HepG2 (cell line): ENCODE measurements at regions not wholly inside any gene's neighbourhood (a gene's known extent, or its start where the extent isn't known, plus 50 kb on each side); places are given as distances from the start of the nearest gene placed in this dataset.
A peak's percentile ranks its signal among the peaks of the same experiment; 100 is the strongest.

ENCODE experiments used
- ARNT ChIP-seq: fragments of 450-650 bp; IDR thresholded peaks from 2 replicates; pipeline ENCODE4 v1.6.1; 2017
- ATF7-NPFF ChIP-seq: sonication (generic); formaldehyde crosslinking; IDR thresholded peaks from 2 replicates; pipeline ENCODE4 v1.8.1; 2023; ENCODE audit warnings: mild to moderate bottlenecking, low read depth, missing genetic modification reagents, moderate library complexity
- CREM ChIP-seq, 2 experiments: sonication (generic) in 1 of 2; formaldehyde crosslinking in 1 of 2; IDR thresholded peaks; 2 replicates each; pipeline versions ENCODE4 v1.4.0 to v1.6.1; 2016 to 2020; ENCODE audit warnings: antibody characterized with exemption in 1 of 2, mild to moderate bottlenecking in 1 of 2, missing genetic modification reagents in 1 of 2
- FUBP1 ChIP-seq: sonication (generic); formaldehyde crosslinking; IDR thresholded peaks from 2 replicates; pipeline ENCODE4 v1.5.1; 2020; ENCODE audit warnings: missing genetic modification reagents, mild to moderate bottlenecking, borderline replicate concordance
- HDAC2 ChIP-seq: sonication (generic); formaldehyde crosslinking; IDR thresholded peaks from 2 replicates; pipeline ENCODE4 v1.4.0; 2020; ENCODE audit warnings: missing genetic modification reagents
- IRX3 ChIP-seq: sonication (generic); formaldehyde crosslinking; IDR thresholded peaks from 2 replicates; pipeline ENCODE4 v1.8.1; 2023; ENCODE audit warnings: mild to moderate bottlenecking, low read depth, missing genetic modification reagents, borderline replicate concordance
- NRL ChIP-seq: sonication (generic); formaldehyde crosslinking; IDR thresholded peaks from 2 replicates; pipeline ENCODE4 v1.5.0; 2020; ENCODE audit warnings: missing genetic modification reagents, mild to moderate bottlenecking, moderate library complexity, borderline replicate concordance
- RAD51 ChIP-seq: fragments of 450-650 bp; IDR thresholded peaks from 2 replicates; pipeline ENCODE4 v1.6.1; 2016; ENCODE audit warnings: borderline replicate concordance
- SALL1 ChIP-seq: sonication (generic); formaldehyde crosslinking; IDR thresholded peaks from 2 replicates; pipeline ENCODE4 v1.8.0; 2022; ENCODE audit warnings: mild to moderate bottlenecking, missing genetic modification reagents
- SKIL ChIP-seq: sonication (generic); formaldehyde crosslinking; IDR thresholded peaks from 2 replicates; pipeline ENCODE4 v1.8.0; 2022; ENCODE audit warnings: missing genetic modification reagents, mild to moderate bottlenecking, moderate library complexity, borderline replicate concordance
- SMAD1 ChIP-seq: sonication (generic); formaldehyde crosslinking; IDR thresholded peaks from 2 replicates; pipeline ENCODE4 v1.4.0; 2020; ENCODE audit warnings: missing genetic modification reagents, low read depth, mild to moderate bottlenecking, borderline replicate concordance
- TEAD2 ChIP-seq: sonication (generic); formaldehyde crosslinking; IDR thresholded peaks from 2 replicates; pipeline ENCODE4 v1.9.0; 2021; ENCODE audit warnings: missing genetic modification reagents
- THAP7 ChIP-seq: sonication (generic); formaldehyde crosslinking; IDR thresholded peaks from 2 replicates; pipeline ENCODE4 v1.8.1; 2023; ENCODE audit warnings: mild to moderate bottlenecking, missing genetic modification reagents
- ZBTB44 ChIP-seq: sonication (generic); formaldehyde crosslinking; IDR thresholded peaks from 2 replicates; pipeline ENCODE4 v1.4.0; 2020; ENCODE audit warnings: missing genetic modification reagents
- ZNF512B ChIP-seq: sonication (generic); formaldehyde crosslinking; IDR thresholded peaks from 2 replicates; pipeline ENCODE4 v1.5.1; 2020; ENCODE audit warnings: missing genetic modification reagents, mild to moderate bottlenecking, borderline replicate concordance
- ZNF543 ChIP-seq: sonication (generic); formaldehyde crosslinking; IDR thresholded peaks from 2 replicates; pipeline ENCODE4 v1.4.0; 2020; ENCODE audit warnings: mild to moderate bottlenecking, missing genetic modification reagents
- ZNF598 ChIP-seq: sonication (generic); formaldehyde crosslinking; IDR thresholded peaks from 2 replicates; pipeline ENCODE4 v1.5.1; 2020; ENCODE audit warnings: mild to moderate bottlenecking, missing genetic modification reagents, borderline replicate concordance
- ZNF652 ChIP-seq: IDR thresholded peaks from 2 replicates; pipeline ENCODE4 v1.6.1; 2016; ENCODE audit warnings: low read depth, borderline replicate concordance
- ZNF720 ChIP-seq: sonication (generic); formaldehyde crosslinking; IDR thresholded peaks from 2 replicates; pipeline ENCODE4 v1.4.0; 2020; ENCODE audit warnings: missing genetic modification reagents
- ZNF773 ChIP-seq: sonication (generic); formaldehyde crosslinking; IDR thresholded peaks from 2 replicates; pipeline ENCODE4 v1.4.0; 2020; ENCODE audit warnings: missing genetic modification reagents, borderline replicate concordance

- peak; percentile 100 for TF ChIP-seq ZBTB44
- no peak for TF ChIP-seq ARNT
- TF ChIP-seq ZNF773 (CRISPR knock-in tag) = peak; percentile 100
- peak; percentile 100 for TF ChIP-seq SALL1
- peak; percentile 82 for TF ChIP-seq ZNF652 (CRISPR knock-in tag)
- peak; percentile 99 for TF ChIP-seq HDAC2 (CRISPR knock-in tag)
- TF ChIP-seq SMAD1 (CRISPR knock-in tag) = no peak
- no peak for TF ChIP-seq ZNF512B (CRISPR knock-in tag)
- TF ChIP-seq RAD51 = no peak
- TF ChIP-seq TEAD2 (CRISPR knock-in tag) = peak; percentile 99
- peak; percentile 67 for TF ChIP-seq NRL (CRISPR knock-in tag)
- TF ChIP-seq IRX3 (CRISPR knock-in tag) = peak; percentile 100
- TF ChIP-seq CREM (IDR thresholded peaks at IDR 0.05) = peak; percentile 68
- peak; percentile 85 for TF ChIP-seq CREM (CRISPR knock-in tag; IDR thresholded peaks at IDR 0.05)
- TF ChIP-seq SKIL (CRISPR knock-in tag) = peak; percentile 63
- peak; percentile 96; the same call in 1 of the 2 replicates for TF ChIP-seq ATF7-NPFF
- peak; percentile 94 for TF ChIP-seq ZNF543 (CRISPR knock-in tag)
- TF ChIP-seq ZNF720 (CRISPR knock-in tag) = peak; percentile 99
- peak; percentile 87; the same call in 1 of the 2 replicates for TF ChIP-seq FUBP1 (CRISPR knock-in tag)
- peak; percentile 77 for TF ChIP-seq ZNF598 (CRISPR knock-in tag)
- TF ChIP-seq THAP7 = peak; percentile 97
These were observed 66.6 kb upstream of the CTNNBL1 start (continued) for GRCh38 chr20:37627060-37627766.
